ENCODE measurements at regions not wholly inside any gene's neighbourhood (a gene's known extent, or its start where the extent isn't known, plus 50 kb on each side); places are given as distances from the start of the nearest gene placed in this dataset.

DNA sequence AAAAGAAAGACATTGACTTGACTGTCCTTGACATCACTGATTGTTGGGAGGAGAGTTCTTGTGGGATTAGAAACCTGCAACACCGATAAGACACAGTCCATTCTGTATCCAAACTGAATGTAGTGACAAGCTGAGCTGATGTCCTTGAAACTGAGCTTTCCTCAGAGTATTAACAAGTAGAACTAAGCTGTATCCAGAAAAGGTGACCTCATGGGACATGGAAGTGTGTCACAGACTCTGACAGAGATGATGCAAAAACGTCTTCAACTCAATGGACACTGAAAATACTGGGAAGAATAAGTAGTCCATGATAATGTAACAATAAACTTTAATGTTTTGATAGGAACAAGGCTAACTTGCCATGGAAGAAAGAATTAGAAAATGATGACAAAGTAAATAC, 690.1 kb downstream of the CDH18 start:
- DNase-seq (no peak), ATAC-seq (no peak)
- TF ChIP-seq, protein P1, sequence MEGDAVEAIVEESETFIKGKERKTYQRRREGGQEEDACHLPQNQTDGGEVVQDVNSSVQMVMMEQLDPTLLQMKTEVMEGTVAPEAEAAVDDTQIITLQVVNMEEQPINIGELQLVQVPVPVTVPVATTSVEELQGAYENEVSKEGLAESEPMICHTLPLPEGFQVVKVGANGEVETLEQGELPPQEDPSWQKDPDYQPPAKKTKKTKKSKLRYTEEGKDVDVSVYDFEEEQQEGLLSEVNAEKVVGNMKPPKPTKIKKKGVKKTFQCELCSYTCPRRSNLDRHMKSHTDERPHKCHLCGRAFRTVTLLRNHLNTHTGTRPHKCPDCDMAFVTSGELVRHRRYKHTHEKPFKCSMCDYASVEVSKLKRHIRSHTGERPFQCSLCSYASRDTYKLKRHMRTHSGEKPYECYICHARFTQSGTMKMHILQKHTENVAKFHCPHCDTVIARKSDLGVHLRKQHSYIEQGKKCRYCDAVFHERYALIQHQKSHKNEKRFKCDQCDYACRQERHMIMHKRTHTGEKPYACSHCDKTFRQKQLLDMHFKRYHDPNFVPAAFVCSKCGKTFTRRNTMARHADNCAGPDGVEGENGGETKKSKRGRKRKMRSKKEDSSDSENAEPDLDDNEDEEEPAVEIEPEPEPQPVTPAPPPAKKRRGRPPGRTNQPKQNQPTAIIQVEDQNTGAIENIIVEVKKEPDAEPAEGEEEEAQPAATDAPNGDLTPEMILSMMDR (IDR thresholded peaks at IDR 0.05), result no peak
- no peak for TF ChIP-seq POLR2A (IDR thresholded peaks at IDR 0.05)
- Histone ChIP-seq H3K27me3 (no peaks in the 10 kb centered on the region), H3K36me3 (replicated peaks in 1 of 2; ENCODE audit: insufficient read depth in 1 of 2, low read depth in 2 of 2) (no peaks in the 10 kb centered on the region), H3K4me3 (no peak overlapping the region), H3K27ac (no peak overlapping the region), H3K9me3 (no peaks in the 10 kb centered on the region), H3K4me1 (no peaks in the 10 kb centered on the region)
- intact Hi-C loops (cut with DNase I), result no loop called here
- WGBS, 2 donors, result 22 to 23% methylated on average over 2 of the region's 2 CpGs

DNA sequence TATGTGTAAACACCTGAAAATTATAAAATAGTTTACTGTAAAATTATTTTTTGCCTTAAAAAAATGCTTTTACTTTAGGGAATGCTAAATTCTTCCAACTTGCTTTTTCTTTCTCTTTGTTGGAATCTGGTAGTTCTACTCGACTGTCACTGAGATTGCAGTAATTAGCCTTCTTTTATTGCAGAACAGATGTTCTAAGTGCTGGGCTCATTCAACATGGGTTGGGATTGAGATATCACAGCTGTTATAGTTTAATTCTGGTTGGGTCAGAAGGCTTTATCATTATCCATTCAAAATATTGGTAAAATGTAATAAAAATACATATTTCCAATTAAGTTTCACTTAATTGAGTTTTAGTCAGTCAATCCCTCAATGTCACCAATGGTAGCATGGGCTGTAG, 686.7 kb downstream of the CDH18 start:
- H3K9me3 ChIP-seq, result no peaks in the 10 kb centered on the region
- no peaks in the 10 kb centered on the region for H3K4me1 ChIP-seq
- H3K4me3 ChIP-seq, result no peak overlapping the region
- DNase-seq (no peak), ATAC-seq (no peak)
- intact Hi-C loops (cut with DNase I), result no loop called here
- H3K27ac ChIP-seq, result no peak overlapping the region
- no peaks in the 10 kb centered on the region for H3K27me3 ChIP-seq
- TF ChIP-seq, protein P1 (IDR thresholded peaks at IDR 0.05), result no peak
- no peak for TF ChIP-seq POLR2A (IDR thresholded peaks at IDR 0.05)
- 83 to 86% methylated on average over 1 of the region's 1 CpG for WGBS, 2 donors
- no peaks in the 10 kb centered on the region for H3K36me3 ChIP-seq (replicated peaks in 1 of 2; ENCODE audit: insufficient read depth in 1 of 2, low read depth in 2 of 2)

DNA sequence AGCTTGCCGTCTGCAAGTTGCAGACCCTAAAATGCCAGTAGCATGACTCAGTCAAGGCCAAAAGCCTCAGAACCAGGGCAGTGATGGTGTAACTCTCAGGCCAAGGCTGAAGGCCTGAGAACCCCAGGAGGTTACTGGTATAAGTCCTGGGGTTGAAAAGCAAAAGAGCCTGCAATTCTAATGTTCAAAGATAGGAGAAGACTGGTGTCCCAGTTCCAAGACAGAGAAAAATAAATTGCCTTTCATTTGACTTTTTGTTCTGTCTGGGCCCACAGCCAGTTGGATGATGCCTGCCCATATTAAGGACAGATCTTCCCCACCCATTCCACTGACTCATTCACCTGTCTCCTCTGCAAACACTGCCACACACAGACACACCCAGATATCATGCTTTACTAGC, 673.2 kb downstream of the CDH18 start:
- intact Hi-C loops (cut with DNase I), result no loop called here
- H3K9me3 ChIP-seq, result no peaks in the 10 kb centered on the region
- TF ChIP-seq, protein P1 (IDR thresholded peaks at IDR 0.05), result no peak
- no peak for TF ChIP-seq POLR2A (IDR thresholded peaks at IDR 0.05)
- no peaks in the 10 kb centered on the region for H3K36me3 ChIP-seq (replicated peaks in 1 of 2; ENCODE audit: insufficient read depth in 1 of 2, low read depth in 2 of 2)
- no peak overlapping the region for H3K27ac ChIP-seq
- no peaks in the 10 kb centered on the region for H3K4me1 ChIP-seq
- H3K27me3 ChIP-seq, result no peaks in the 10 kb centered on the region
- 76 to 88% methylated on average over 1 of the region's 1 CpG for WGBS, 2 donors
- DNase-seq, result no peak
- no peak overlapping the region for H3K4me3 ChIP-seq
- ATAC-seq, result no peak

DNA sequence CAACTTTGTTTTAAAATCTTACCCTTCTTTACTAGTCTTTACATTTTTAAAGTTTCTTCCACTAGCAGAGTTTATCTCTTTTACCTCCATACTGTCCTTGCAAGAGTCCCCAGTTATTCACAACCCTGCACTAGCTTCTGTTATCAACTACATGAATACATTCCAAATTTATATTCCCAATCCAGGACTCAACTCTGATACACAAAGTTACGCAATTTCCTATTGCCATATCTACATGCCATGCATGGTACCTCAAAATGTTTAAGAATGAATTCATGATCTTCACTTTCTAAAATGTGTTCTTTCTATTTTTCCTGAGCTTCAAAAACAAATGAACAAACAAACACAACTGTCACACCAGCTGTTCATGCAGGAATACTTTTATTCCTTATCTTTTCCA, 668.7 kb downstream of the CDH18 start:
- no peak overlapping the region for H3K4me3 ChIP-seq
- H3K27ac ChIP-seq, result no peak overlapping the region
- no peaks in the 10 kb centered on the region for H3K27me3 ChIP-seq
- ATAC-seq, result no peak
- no peaks in the 10 kb centered on the region for H3K36me3 ChIP-seq (replicated peaks in 1 of 2; ENCODE audit: insufficient read depth in 1 of 2, low read depth in 2 of 2)
- H3K9me3 ChIP-seq, result no peaks in the 10 kb centered on the region
- intact Hi-C loops (cut with DNase I), result no loop called here
- TF ChIP-seq, protein P1 (IDR thresholded peaks at IDR 0.05), result no peak
- no peak for TF ChIP-seq POLR2A (IDR thresholded peaks at IDR 0.05)
- DNase-seq, result no peak
- H3K4me1 ChIP-seq, result no peaks in the 10 kb centered on the region
- WGBS, 2 donors, result 95% methylated on average over 1 of the region's 1 CpG

DNA sequence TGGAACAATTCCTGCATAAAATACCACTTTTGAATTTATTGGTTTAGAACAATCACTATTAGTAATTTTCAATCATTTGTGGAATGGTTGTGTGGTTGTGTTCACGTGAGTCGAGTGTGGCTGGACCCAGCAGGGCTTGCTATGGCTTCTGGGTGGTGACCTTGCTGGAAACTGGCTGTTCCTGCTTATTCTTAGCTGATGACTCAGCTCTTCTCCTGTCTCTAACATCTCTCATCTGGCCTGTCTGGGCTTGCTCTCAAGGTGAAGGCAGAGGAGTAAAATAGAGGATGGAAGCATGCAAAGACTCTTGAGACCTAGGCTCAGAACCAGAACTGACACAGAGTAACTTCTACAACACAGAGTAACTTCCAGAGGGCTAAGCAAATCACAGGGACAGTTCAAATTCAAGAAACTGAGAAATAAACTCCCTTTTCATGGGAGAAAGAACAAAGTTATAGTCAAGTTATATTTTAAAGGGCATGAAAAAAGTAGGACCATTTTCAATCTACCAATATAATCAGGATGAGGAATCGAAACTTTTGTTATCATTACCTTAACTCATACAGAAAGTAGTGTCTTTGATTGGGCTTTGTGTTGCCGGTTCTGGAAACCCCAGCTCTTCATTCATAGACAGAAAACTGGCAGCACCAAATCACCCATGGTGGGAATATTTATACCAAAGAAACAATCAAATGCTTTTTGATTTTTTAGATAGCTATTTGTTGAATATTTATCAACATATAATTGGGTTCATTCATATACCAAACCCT, 665.1 kb downstream of the CDH18 start:
- H3K27me3 ChIP-seq, result no peaks in the 10 kb centered on the region
- no peak overlapping the region for H3K27ac ChIP-seq
- DNase-seq, result peak in 1 of 4 donors; percentile 46
- intact Hi-C loops (cut with DNase I), result no loop called here
- 53 to 63% methylated on average over 4 of the region's 4 CpGs for WGBS, 2 donors
- H3K36me3 ChIP-seq (replicated peaks in 1 of 2; ENCODE audit: insufficient read depth in 1 of 2, low read depth in 2 of 2), result no peaks in the 10 kb centered on the region
- H3K4me3 ChIP-seq, result no peak overlapping the region
- ATAC-seq, result peak; percentile 38
- H3K4me1 ChIP-seq, result no peaks in the 10 kb centered on the region
- H3K9me3 ChIP-seq, result no peaks in the 10 kb centered on the region
- TF ChIP-seq, protein P1 (IDR thresholded peaks at IDR 0.05), result no peak
- no peak for TF ChIP-seq POLR2A (IDR thresholded peaks at IDR 0.05)

Measured in body of pancreas (tissue), 4 donors.